B cell (primary cell): ENCODE measurements at regions not wholly inside any gene's neighbourhood (a gene's known extent, or its start where the extent isn't known, plus 50 kb on each side); places are given as distances from the start of the nearest gene placed in this dataset.

ENCODE experiments used
- ATAC-seq: fragments of 200-7000 bp; cut with Tn5 transposase; one replicate; pipeline ENCODE4 v1.10.0; 2021; ENCODE audit warnings: low read depth, mild to moderate bottlenecking, moderate number of reproducible peaks, moderate library complexity
- CTCF ChIA-PET: fragments of 350-600 bp; sonication (Branson Sonifier 250); formaldehyde crosslinking; loops from one replicate; lab custom pipeline; 2021; ENCODE audit warnings: antibody characterized with exemption, inconsistent platforms; lab: Charles Lee
- POLR2A ChIA-PET: fragments of 350-600 bp; sonication (Branson Sonifier 250); formaldehyde crosslinking; loops from one replicate; lab custom pipeline; 2021; ENCODE audit warnings: antibody characterized with exemption; lab: Charles Lee
- DNase-seq: peaks from one replicate; pipeline ENCODE4 v3.0.0; 2013
- H2AFZ ChIP-seq: 2 replicates; pipeline ENCODE4 v1.6.1; 2012; ENCODE audit warnings: mild to moderate bottlenecking, low read depth, low read length; ENCODE audit not compliant: insufficient read depth, poor library complexity, severe bottlenecking
- H3K27ac ChIP-seq, 2 donors: 1 replicate in 1 of 2; 2 replicates in 1 of 2; pipeline ENCODE4 v1.5.1; 2012 to 2013; ENCODE audit warnings: low read length in 2 of 2, mild to moderate bottlenecking in 2 of 2, moderate library complexity in 1 of 2
- H3K27me3 ChIP-seq, 4 experiments: fragments of 200-600 bp in 1 of 4; sonication (generic) in 1 of 4; replicated peaks in 1 of 4; 1 replicate in 2 of 4; 2 replicates in 2 of 4; pipeline versions ENCODE4 v1.6.1 to v1.7.0; 2013 to 2016; ENCODE audit warnings: low read length in 3 of 4, mild to moderate bottlenecking in 2 of 4, mixed read lengths in 1 of 4, moderate library complexity in 1 of 4; ENCODE audit not compliant: insufficient read depth in 4 of 4, control insufficient read depth in 3 of 4; ENCODE audit errors: control extremely low read depth in 1 of 4
- H3K36me3 ChIP-seq, 2 experiments: replicated peaks in 1 of 2; 1 replicate in 1 of 2; 2 replicates in 1 of 2; pipeline versions ENCODE4 v1.6.1 to v1.7.1; 2013; ENCODE audit warnings: low read length in 1 of 2; ENCODE audit not compliant: insufficient read depth in 2 of 2, control insufficient read depth in 1 of 2; ENCODE audit errors: control extremely low read depth in 1 of 2, extremely low read depth in 1 of 2
- H3K4me1 ChIP-seq, 2 donors: fragments of 200-600 bp in 1 of 2; sonication (generic) in 1 of 2; 1 replicate in 1 of 2; 2 replicates in 1 of 2; pipeline versions ENCODE4 v1.5.1 to v1.6.1; 2013 to 2017; ENCODE audit warnings: low read length in 2 of 2; ENCODE audit not compliant: control insufficient read depth in 2 of 2, insufficient read depth in 2 of 2
- H3K4me2 ChIP-seq: replicated peaks from 2 replicates; pipeline ENCODE3; 2012; ENCODE audit warnings: mild to moderate bottlenecking, low read depth, low read length; ENCODE audit not compliant: poor library complexity, severe bottlenecking
- H3K4me3 ChIP-seq, 5 experiments: fragments of 200-600 bp in 1 of 5; sonication (generic) in 1 of 5; 1 replicate in 3 of 5; 2 replicates in 2 of 5; pipeline versions ENCODE4 v1.5.1 to v1.7.0; 2011 to 2016; ENCODE audit warnings: low read length in 4 of 5, mild to moderate bottlenecking in 4 of 5, low read depth in 2 of 5, control low read depth in 1 of 5, moderate library complexity in 1 of 5; ENCODE audit not compliant: insufficient read depth in 1 of 5; ENCODE audit errors: control extremely low read depth in 1 of 5, extremely low read depth in 1 of 5
- H3K79me2 ChIP-seq: fragments of 200-600 bp; sonication (generic); one replicate; pipeline ENCODE4 v1.6.0; 2016; ENCODE audit warnings: low read length; ENCODE audit not compliant: control insufficient read depth, insufficient read depth
- H3K9ac ChIP-seq: fragments of 200-600 bp; sonication (generic); 2 replicates; pipeline ENCODE4 v1.6.1; 2017; ENCODE audit warnings: mild to moderate bottlenecking, low read length, moderate library complexity
- H3K9me3 ChIP-seq, 3 donors: one replicate each; pipeline versions ENCODE4 v1.6.1 to v1.7.1; 2013; ENCODE audit warnings: low read length in 2 of 3; ENCODE audit not compliant: control insufficient read depth in 2 of 3, insufficient read depth in 1 of 3; ENCODE audit errors: control extremely low read depth in 1 of 3
- H4K20me1 ChIP-seq: 2 replicates; pipeline ENCODE4 v1.6.0; 2012; ENCODE audit warnings: mild to moderate bottlenecking, low read length; ENCODE audit not compliant: insufficient read depth, control insufficient read depth, poor library complexity, severe bottlenecking
- H3K27ac Mint-ChIP-seq: one replicate; pipeline ENCODE4 v1.8.0; 2021; ENCODE audit warnings: mixed read lengths
- H3K27me3 Mint-ChIP-seq: one replicate; pipeline ENCODE4 v1.8.0; 2021; ENCODE audit warnings: mixed read lengths
- H3K4me1 Mint-ChIP-seq: one replicate; pipeline ENCODE4 v1.8.0; 2021; ENCODE audit warnings: mixed read lengths
- H3K4me3 Mint-ChIP-seq: one replicate; pipeline ENCODE4 v1.8.0; 2021; ENCODE audit warnings: mixed read lengths
- H3K9me3 Mint-ChIP-seq: one replicate; pipeline ENCODE4 v1.8.0; 2022; ENCODE audit warnings: mixed read lengths; ENCODE audit not compliant: insufficient read depth
- CTCF ChIP-seq: fragments of 200-600 bp; IDR thresholded peaks from one replicate; pipeline ENCODE4 v1.8.0; 2022; ENCODE audit warnings: antibody characterized with exemption, mild to moderate bottlenecking
- EZH2 ChIP-seq: IDR thresholded peaks from 2 replicates; pipeline ENCODE4 v1.6.1; 2012; ENCODE audit warnings: borderline replicate concordance, low read depth, mild to moderate bottlenecking, moderate library complexity, low read length; ENCODE audit not compliant: insufficient read depth, poor library complexity, severe bottlenecking
- WGBS: methylation state at CpG from one replicate; pipeline ENCODE4 v1.1.5; 2013; ENCODE audit warnings: missing lambda C conversion rate; ENCODE audit not compliant: insufficient coverage; 5-methylcytosine and 5-hydroxymethylcytosine counted together
- intact Hi-C: fragments of 100-400 bp; cut with micrococcal nuclease; formaldehyde crosslinking; loops from one replicate; pipeline ENCODE4 v1.10.0; 2022

GRCh38 chr12:3350432-3350831 is 140.6 kb upstream of the PRMT8 start:
- Mint-ChIP-seq H3K27ac (no peak overlapping the region), H3K4me1 (no peaks in the 10 kb centered on the region), H3K27me3 (peaks cover 12% of the 10 kb centered on the region), H3K4me3 (no peak overlapping the region), H3K9me3 (no peaks in the 10 kb centered on the region)
- Histone ChIP-seq H3K27me3 (peaks cover 0 to 3% (median 0%) of the 10 kb centered on the region in 4 experiments), H3K9ac (no peak overlapping the region), H3K27ac (no peak overlapping the region), H3K36me3 (no peaks in the 10 kb centered on the region), H3K4me3 (no peak overlapping the region), H2AFZ (no peak overlapping the region), H3K79me2 (no peaks in the 10 kb centered on the region), H3K4me1 (no peaks in the 10 kb centered on the region), H3K9me3 (no peaks in the 10 kb centered on the region), H4K20me1 (no peaks in the 10 kb centered on the region), H3K4me2 (no peak overlapping the region)
- TF ChIP-seq CTCF: no peak
- no peak for TF ChIP-seq EZH2
- intact Hi-C loops: no loop called here
- ATAC-seq (no peak), DNase-seq (no peak)
- ChIA-PET POLR2A (no interaction called here), CTCF (interaction anchor here (0.6 to 0.8 kb wide), 2 partner anchors 8 to 49 kb away, joined by 3 read pairs; no protein-coding TSS in a partner anchor)
- 54% methylated on average over 4 of the region's 4 CpGs for WGBS

- WGBS: 87% methylated on average over 4 of the region's 4 CpGs
- H3K27ac Mint-ChIP-seq: no peak overlapping the region
- H3K4me3 ChIP-seq: no peak overlapping the region
- H4K20me1 ChIP-seq: no peaks in the 10 kb centered on the region
- ATAC-seq (no peak), DNase-seq (no peak)
- H3K9me3 ChIP-seq: no peaks in the 10 kb centered on the region
- no peak overlapping the region for H3K27ac ChIP-seq
- intact Hi-C loops: no loop called here
- POLR2A ChIA-PET: no interaction called here
- CTCF ChIA-PET: no interaction called here
- no peak overlapping the region for H2AFZ ChIP-seq
- H3K36me3 ChIP-seq: no peaks in the 10 kb centered on the region
- TF ChIP-seq EZH2 (no peak), CTCF (no peak)
- H3K9me3 Mint-ChIP-seq: no peaks in the 10 kb centered on the region
- no peaks in the 10 kb centered on the region for H3K4me1 Mint-ChIP-seq
- H3K9ac ChIP-seq: no peak overlapping the region
- no peak overlapping the region for H3K4me2 ChIP-seq
- H3K79me2 ChIP-seq: no peaks in the 10 kb centered on the region
- H3K27me3 ChIP-seq: peaks cover 0 to 3% (median 0%) of the 10 kb centered on the region in 4 experiments
- H3K4me1 ChIP-seq: no peaks in the 10 kb centered on the region
- no peak overlapping the region for H3K4me3 Mint-ChIP-seq
- peaks cover 12% of the 10 kb centered on the region for H3K27me3 Mint-ChIP-seq
Observed at GRCh38 chr12:3351731-3352130, 139.3 kb upstream of the PRMT8 start.
